Stimulated activated CD4-positive, alpha-beta T cell treated with anti-CD3 and anti-CD28 coated beads, Interleukin-12 subunit alpha, Interleukin-12 subunit beta, amount 100 ng/mL, for 24 hours (primary cell): ENCODE measurements at regions not wholly inside any gene's neighbourhood (a gene's known extent, or its start where the extent isn't known, plus 50 kb on each side); places are given as distances from the start of the nearest gene placed in this dataset.

Experiments used
- DNase-seq, 2 experiments: peaks; one replicate each; pipeline ENCODE4 v3.0.0-alpha.2; 2020; ENCODE audit warnings: low read depth in 2 of 2

DNA sequence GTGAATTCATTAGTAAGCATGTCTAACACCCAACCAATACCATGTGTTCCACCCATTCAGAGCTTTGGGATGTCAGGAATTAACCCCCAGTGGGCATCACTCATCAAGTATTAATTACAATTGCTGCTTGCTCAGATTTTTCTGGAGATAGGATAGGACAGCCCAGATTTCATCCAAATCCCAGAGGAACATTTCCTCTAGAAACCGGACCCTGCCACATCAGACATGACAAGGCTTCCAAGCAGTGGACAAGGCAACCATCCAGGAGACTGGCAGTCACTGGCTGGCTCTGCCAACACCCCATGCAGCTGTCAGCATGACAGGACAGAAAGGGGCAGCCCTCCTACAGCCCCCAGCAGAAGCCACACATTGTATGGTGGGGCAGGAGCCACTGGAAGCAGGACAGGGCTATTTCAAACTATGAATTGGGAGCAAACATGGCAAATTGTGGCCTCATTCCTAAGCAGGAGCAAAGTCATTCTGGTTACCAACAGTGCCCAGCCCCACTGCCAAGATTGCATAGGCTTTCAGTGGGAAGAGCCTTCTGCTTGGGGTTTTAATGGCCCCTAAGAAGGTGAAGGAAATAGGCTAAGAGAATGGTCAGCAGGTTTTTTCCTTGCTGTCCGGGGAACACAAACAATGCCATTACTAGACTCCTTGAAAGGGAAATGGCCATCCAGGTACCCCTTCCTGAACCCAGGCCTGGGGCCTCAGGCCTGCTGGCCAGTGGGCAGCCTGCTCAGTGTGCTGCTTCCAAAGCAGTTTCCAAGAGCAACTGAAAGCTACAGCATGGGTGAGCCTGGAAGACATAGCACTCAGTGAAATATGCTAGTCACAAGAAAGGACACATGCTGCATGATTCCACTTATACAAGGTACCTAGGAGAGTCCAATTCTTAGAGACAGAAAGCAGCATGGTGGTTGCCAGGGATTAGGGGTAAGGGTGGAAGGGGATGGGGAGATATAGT lies 294.7 kb upstream of the SLC30A5 start:
- DNase-seq: no peak

- DNase-seq: no peak
These were observed 291.4 kb upstream of the SLC30A5 start for GRCh38 chr5:68802430-68802829.

GRCh38 chr5:68803881-68804319 lies 289.9 kb upstream of the SLC30A5 start:
- DNase-seq: no peak

DNA sequence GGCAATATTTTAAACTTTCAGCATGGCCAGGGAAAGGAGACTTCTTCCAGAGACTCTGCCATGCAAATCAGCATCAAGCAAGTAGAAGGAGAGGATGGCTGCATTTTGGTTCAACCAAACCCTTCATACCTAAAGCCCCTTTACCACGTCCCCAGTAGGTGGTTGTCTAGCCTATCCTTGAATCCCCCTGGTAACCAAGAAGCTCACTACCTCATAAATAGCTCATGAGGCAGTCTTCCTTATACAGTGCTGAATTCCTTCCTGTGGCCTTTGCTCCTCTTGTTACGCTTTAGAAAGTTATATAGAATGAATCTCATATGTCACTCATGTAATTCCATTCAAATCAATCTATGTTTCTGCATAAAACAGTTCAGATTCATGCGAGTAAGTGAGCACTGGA lies 289.5 kb upstream of the SLC30A5 start:
- DNase-seq: no peak

GRCh38 chr5:68805444-68805843 lies 288.4 kb upstream of the SLC30A5 start:
- DNase-seq: no peak

GRCh38 chr5:68817632-68818031 lies 276.2 kb upstream of the SLC30A5 start:
- no peak for DNase-seq

GRCh38 chr5:68818057-68818695 lies 275.6 kb upstream of the SLC30A5 start:
- no peak for DNase-seq

GRCh38 chr5:68818870-68819269 lies 274.9 kb upstream of the SLC30A5 start:
- DNase-seq: no peak

GRCh38 chr5:68821056-68821455 lies 272.8 kb upstream of the SLC30A5 start:
- DNase-seq: no peak

GRCh38 chr5:68822796-68823195 lies 271.0 kb upstream of the SLC30A5 start:
- no peak for DNase-seq

- DNase-seq: no peak
These were observed 270.5 kb upstream of the SLC30A5 start for GRCh38 chr5:68823301-68823700.

- DNase-seq: no peak
These were observed 263.4 kb upstream of the SLC30A5 start for GRCh38 chr5:68830377-68830898.

GRCh38 chr5:68834491-68834981 lies 259.3 kb upstream of the SLC30A5 start:
- DNase-seq: no peak

- DNase-seq: no peak
These were observed 255.6 kb upstream of the SLC30A5 start for GRCh38 chr5:68838157-68838718.

DNA sequence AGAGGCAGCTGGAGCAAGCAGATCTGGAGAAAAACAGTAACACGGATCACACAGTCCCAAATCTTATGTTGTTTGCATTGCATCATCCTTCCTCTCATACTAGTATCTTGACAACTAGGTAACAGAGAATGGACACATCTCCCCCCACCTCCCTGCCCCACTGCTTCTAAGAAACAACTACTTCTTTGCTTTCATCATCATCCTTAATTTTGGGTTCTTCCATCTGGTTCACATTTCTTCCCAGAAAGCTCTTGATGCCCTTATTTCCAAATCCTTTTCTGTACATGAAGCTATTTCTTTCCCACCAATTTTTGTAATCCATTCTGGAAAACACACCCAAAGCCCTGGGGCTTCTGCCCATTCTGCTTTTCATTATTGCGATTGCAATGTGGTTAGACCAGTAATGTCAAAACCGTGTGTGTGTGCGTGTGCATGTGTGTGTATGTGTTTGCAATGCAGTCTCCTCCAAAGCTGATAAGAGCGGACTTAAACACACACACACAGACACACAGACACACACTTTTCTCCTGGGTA lies 254.7 kb upstream of the SLC30A5 start:
- DNase-seq: no peak

- no peak for DNase-seq
These were observed 250.0 kb upstream of the SLC30A5 start for GRCh38 chr5:68843624-68844364.

DNA sequence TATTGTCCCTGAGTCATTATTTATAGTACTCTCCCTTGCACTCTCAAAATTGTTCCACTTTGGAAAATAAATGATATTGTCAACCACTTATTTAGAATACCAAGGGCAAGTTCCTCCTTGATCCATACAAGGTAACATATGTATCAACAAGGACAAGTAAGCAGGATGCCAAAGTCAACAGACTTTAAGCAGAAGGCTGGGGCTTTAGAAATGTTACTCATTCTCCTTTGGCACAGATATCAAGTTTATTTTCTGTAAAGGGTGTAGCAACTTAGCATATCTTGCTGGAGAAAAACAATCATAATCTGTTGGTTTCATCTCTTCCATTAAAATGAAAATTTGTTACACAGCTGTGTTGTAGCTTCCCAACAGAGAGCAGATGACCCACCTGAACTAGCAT lies 248.7 kb upstream of the SLC30A5 start:
- no peak for DNase-seq

GRCh38 chr5:68846828-68847227 lies 247.0 kb upstream of the SLC30A5 start:
- DNase-seq: no peak

DNA sequence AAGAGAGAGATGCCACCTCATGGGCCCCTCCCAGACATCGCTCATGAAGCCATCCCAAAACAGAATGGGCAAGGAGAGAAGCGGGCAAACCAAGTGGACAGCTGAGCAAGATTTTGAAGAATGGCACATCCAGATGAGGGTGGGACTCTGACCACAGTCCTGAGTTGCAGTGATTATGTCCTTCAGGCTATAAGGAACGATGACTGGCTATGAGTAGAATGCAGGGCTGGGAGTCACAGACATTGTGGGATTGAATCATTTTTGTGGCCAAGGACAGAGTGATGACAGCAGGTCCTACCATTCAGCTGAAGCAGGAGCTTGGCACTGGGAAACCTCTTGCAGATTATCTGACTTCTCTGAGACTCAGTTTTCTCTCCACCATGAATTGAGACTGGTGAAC lies 245.7 kb upstream of the SLC30A5 start:
- no peak for DNase-seq

- DNase-seq: no peak
These were observed 244.7 kb upstream of the SLC30A5 start for GRCh38 chr5:68849103-68849502.

DNA sequence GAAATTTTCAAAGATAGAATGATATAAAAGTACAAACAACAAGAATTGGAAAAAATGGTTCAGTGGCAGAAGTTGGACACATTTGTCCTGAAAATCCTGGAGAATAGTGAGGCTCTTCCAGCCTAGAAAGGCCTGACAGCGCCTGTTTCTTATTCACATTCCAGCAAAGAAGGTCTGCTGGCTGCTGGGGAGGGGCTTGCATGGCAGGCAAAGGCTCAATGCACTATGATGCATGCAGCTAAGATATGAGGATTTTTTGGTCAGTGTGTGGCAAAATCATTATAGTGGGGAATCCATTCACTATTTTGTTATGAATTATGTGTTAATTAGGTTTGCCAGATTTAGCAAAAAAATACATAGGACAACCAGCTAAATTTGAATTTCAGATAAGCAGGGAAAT lies 243.9 kb upstream of the SLC30A5 start:
- no peak for DNase-seq
